Astrocyte of the spinal cord (primary cell): ENCODE measurements at regions not wholly inside any gene's neighbourhood (a gene's known extent, or its start where the extent isn't known, plus 50 kb on each side); places are given as distances from the start of the nearest gene placed in this dataset.

Experiments used
- DNase-seq: peaks from one replicate; pipeline ENCODE4 v3.0.0; 2011; ENCODE audit warnings: low read depth, low spot score
- H3K4me3 ChIP-seq: 2 replicates; pipeline ENCODE4 v1.5.1; 2011; ENCODE audit warnings: low read depth, mild to moderate bottlenecking, low read length, moderate library complexity
- CTCF ChIP-seq: IDR thresholded peaks from 2 replicates; pipeline ENCODE4 v1.5.1; 2012; ENCODE audit warnings: low read depth, mild to moderate bottlenecking, low read length, inconsistent platforms
- in situ Hi-C: cut with HindIII; loops from 2 replicates; pipeline ENCODE4 v1.10.0; 2017; ENCODE audit warnings: low sequenced_read_pairs

DNA sequence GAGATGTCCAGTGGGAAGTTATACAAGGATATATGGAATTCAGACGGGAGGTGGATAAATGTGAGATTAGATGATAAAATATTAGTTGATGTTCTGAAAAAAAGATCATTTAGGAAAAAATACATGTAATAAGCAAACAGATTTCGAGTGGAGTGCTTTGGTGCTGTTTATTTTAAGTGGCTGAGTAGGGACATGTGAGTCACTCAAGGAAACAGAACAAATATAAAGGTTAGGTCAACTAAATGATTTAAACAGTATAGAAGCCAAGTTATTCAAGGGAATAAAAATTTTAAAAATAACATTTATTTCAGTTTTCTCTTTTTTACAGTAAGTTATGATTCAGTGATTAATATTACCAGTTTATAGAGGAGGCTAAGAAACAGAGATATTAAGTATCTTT lies 1046.7 kb upstream of the B3GALT2 start:
- DNase-seq, result no peak
- no peak overlapping the region for H3K4me3 ChIP-seq
- in situ Hi-C loops, result no loop called here
- TF ChIP-seq CTCF, result no peak

- no peak for TF ChIP-seq CTCF
- in situ Hi-C loops, result no loop called here
- no peak overlapping the region for H3K4me3 ChIP-seq
- no peak for DNase-seq
These were observed 1044.1 kb upstream of the B3GALT2 start for GRCh38 chr1:194230351-194231144.

DNA sequence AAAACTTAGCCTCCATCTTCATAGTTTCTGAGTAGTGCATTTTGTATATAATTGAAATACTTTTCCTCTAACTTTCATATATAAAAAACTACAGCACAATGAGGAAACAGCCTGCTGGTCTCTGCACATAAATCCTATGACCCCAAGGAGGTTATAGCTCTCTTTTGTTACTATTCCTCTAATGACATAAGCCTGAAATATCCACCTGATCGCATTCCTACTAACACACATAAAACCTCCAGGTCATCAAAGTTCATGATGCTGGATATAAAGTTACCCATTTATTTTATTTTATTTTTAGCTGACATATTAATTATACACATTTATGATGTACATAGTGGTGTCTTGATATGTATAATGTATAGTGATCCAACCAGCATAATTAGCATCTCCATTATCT lies 1042.0 kb upstream of the B3GALT2 start:
- H3K4me3 ChIP-seq, result no peak overlapping the region
- no peak for TF ChIP-seq CTCF
- in situ Hi-C loops, result no loop called here
- no peak for DNase-seq

DNA sequence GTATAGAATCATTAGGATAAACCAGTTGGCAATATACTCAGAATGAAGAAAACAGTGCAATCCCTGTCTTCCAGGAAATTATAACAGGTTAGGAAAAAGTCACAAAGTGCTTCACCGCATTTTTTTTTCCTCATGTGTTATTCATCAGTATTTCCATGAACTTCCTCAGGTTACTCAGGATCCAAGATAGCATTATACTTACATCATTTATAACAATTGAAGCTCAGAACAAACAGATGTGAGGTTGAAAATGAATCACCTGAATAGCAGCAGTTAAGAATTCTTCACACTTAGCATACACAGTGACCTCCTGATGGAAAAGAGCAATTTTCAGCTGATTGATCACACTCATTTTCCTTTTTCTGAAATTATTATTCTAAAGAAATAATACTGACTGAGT lies 1040.7 kb upstream of the B3GALT2 start:
- in situ Hi-C loops, result no loop called here
- H3K4me3 ChIP-seq, result no peak overlapping the region
- peak; percentile 2 for DNase-seq
- TF ChIP-seq CTCF, result no peak

DNA sequence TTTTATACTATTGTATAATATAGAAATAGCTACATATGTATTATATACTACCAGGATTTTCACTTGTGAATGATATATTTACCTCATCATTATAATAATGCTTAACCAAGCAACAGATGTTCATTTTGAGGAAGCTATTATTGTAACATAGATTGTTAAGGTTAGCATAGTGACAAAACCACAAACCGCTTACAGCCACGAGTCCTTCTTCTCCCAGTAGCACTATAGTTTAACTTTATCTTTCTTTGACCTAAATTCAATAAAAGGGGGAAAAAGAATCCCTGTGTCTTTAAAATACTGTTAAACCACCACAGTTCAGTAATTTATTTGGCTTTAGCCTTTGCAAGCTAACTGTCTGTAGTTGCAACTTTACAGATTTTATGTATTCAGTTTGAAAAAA lies 1039.4 kb upstream of the B3GALT2 start:
- in situ Hi-C loops, result no loop called here
- no peak for TF ChIP-seq CTCF
- no peak for DNase-seq
- no peak overlapping the region for H3K4me3 ChIP-seq

DNA sequence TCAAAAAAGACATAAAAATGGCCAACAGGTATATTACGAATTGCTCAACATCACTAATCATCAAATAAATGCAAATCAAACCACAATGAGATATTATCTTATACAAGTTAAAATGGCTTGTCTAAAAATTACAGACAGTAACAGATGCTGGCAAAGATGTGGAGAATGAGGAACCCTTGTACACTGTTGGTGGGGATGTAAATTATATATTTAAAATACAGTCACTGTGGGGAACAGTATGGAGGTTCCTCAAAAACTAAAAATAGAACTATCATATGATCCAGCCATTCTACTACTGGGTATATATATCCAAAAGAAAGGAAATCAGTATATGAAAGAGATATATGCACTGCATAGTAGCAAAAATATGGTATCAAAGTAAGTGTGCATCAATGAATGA lies 1037.2 kb upstream of the B3GALT2 start:
- no peak for DNase-seq
- no peak for TF ChIP-seq CTCF
- no peak overlapping the region for H3K4me3 ChIP-seq
- in situ Hi-C loops, result no loop called here
